CD14-positive monocyte (primary cell): ENCODE measurements at regions not wholly inside any gene's neighbourhood (a gene's known extent, or its start where the extent isn't known, plus 50 kb on each side); places are given as distances from the start of the nearest gene placed in this dataset.

Experiments
- DNase-seq, 3 donors: peaks; one replicate each; pipeline ENCODE4 v3.0.0-alpha.2; 2011 to 2022
- H2AFZ ChIP-seq: 2 replicates; pipeline ENCODE4 v1.6.0; 2012; ENCODE audit warnings: mild to moderate bottlenecking, low read depth, low read length, inconsistent platforms; ENCODE audit not compliant: insufficient read depth, poor library complexity, severe bottlenecking
- H3K27ac ChIP-seq, 2 donors: 1 replicate in 1 of 2; 2 replicates in 1 of 2; pipeline ENCODE4 v1.5.1; 2012 to 2013; ENCODE audit warnings: low read length in 2 of 2, control low read depth in 1 of 2, inconsistent platforms in 1 of 2, low read depth in 1 of 2, mild to moderate bottlenecking in 1 of 2
- H3K27me3 ChIP-seq, 2 donors: one replicate each; pipeline versions ENCODE4 v1.6.0 to v1.6.1; 2011 to 2013; ENCODE audit warnings: low read length in 2 of 2; ENCODE audit not compliant: control insufficient read depth in 2 of 2, insufficient read depth in 2 of 2
- H3K36me3 ChIP-seq, 2 donors: replicated peaks in 1 of 2; 1 replicate in 1 of 2; 2 replicates in 1 of 2; pipeline versions ENCODE4 v1.5.1 to v1.6.1; 2012 to 2013; ENCODE audit warnings: low read length in 2 of 2, control low read depth in 1 of 2, inconsistent platforms in 1 of 2, mild to moderate bottlenecking in 1 of 2; ENCODE audit not compliant: insufficient read depth in 2 of 2, control insufficient read depth in 1 of 2
- H3K4me1 ChIP-seq, 2 donors: 1 replicate in 1 of 2; 2 replicates in 1 of 2; pipeline versions ENCODE4 v1.5.1 to v1.6.1; 2012 to 2013; ENCODE audit warnings: low read length in 2 of 2, control low read depth in 1 of 2, inconsistent platforms in 1 of 2, mild to moderate bottlenecking in 1 of 2, moderate library complexity in 1 of 2; ENCODE audit not compliant: insufficient read depth in 2 of 2, control insufficient read depth in 1 of 2
- H3K4me2 ChIP-seq: replicated peaks from 2 replicates; pipeline ENCODE3; 2012; ENCODE audit warnings: low read length, moderate library complexity, mild to moderate bottlenecking; ENCODE audit not compliant: poor library complexity, severe bottlenecking; ENCODE audit errors: extremely low read depth
- H3K4me3 ChIP-seq, 3 experiments: fragments of 200-600 bp in 1 of 3; sonication (generic) in 1 of 3; replicated peaks in 1 of 3; 1 replicate in 2 of 3; 2 replicates in 1 of 3; pipeline ENCODE4 v1.5.1; 2011 to 2013; ENCODE audit warnings: low read length in 3 of 3, mild to moderate bottlenecking in 3 of 3, control low read depth in 2 of 3, low read depth in 2 of 3, inconsistent platforms in 1 of 3, moderate library complexity in 1 of 3
- H3K79me2 ChIP-seq: 2 replicates; pipeline ENCODE4 v1.6.0; 2012; ENCODE audit warnings: mild to moderate bottlenecking, control low read depth, inconsistent platforms, low read length, moderate library complexity; ENCODE audit not compliant: insufficient read depth
- H3K9ac ChIP-seq: 2 replicates; pipeline ENCODE4 v1.6.0; 2017; ENCODE audit warnings: low read length, mild to moderate bottlenecking; ENCODE audit not compliant: insufficient read depth, poor library complexity, severe bottlenecking
- H3K9me3 ChIP-seq, 2 donors: replicated peaks in 1 of 2; 1 replicate in 1 of 2; 2 replicates in 1 of 2; pipeline versions ENCODE4 v1.5.1 to v1.6.1; 2012 to 2013; ENCODE audit warnings: low read length in 2 of 2, control low read depth in 1 of 2; ENCODE audit not compliant: control insufficient read depth in 1 of 2, insufficient read depth in 1 of 2
- H4K20me1 ChIP-seq: 2 replicates; pipeline ENCODE4 v1.6.0; 2012; ENCODE audit warnings: mild to moderate bottlenecking, low read length, control low read depth, moderate library complexity; ENCODE audit not compliant: insufficient read depth
- H3K27ac Mint-ChIP-seq, 7 donors: one replicate each; pipeline ENCODE4 v1.8.0; 2020; ENCODE audit warnings: mild to moderate bottlenecking in 7 of 7, mixed read lengths in 7 of 7, moderate library complexity in 6 of 7, inconsistent platforms in 2 of 7
- H3K27me3 Mint-ChIP-seq, 3 donors: one replicate each; pipeline ENCODE4 v1.8.0; 2021 to 2022; ENCODE audit warnings: low read depth in 3 of 3, mild to moderate bottlenecking in 3 of 3, mixed read lengths in 3 of 3, moderate library complexity in 3 of 3, inconsistent platforms in 1 of 3
- H3K36me3 Mint-ChIP-seq, 2 donors: one replicate each; pipeline ENCODE4 v1.8.0; 2020; ENCODE audit warnings: mixed read lengths in 2 of 2, inconsistent platforms in 1 of 2, mild to moderate bottlenecking in 1 of 2
- H3K4me1 Mint-ChIP-seq: one replicate; pipeline ENCODE4 v1.8.0; 2020; ENCODE audit warnings: mild to moderate bottlenecking, mixed read lengths
- H3K4me3 Mint-ChIP-seq, 2 donors: one replicate each; pipeline ENCODE4 v1.8.0; 2020; ENCODE audit warnings: mild to moderate bottlenecking in 2 of 2, mixed read lengths in 2 of 2, moderate library complexity in 1 of 2
- H3K9me3 Mint-ChIP-seq, 7 donors: one replicate each; pipeline ENCODE4 v1.8.0; 2020 to 2022; ENCODE audit warnings: mixed read lengths in 7 of 7, mild to moderate bottlenecking in 6 of 7, moderate library complexity in 6 of 7, inconsistent platforms in 2 of 7
- CTCF ChIP-seq: fragments of 200-600 bp; IDR thresholded peaks from one replicate; pipeline ENCODE4 v1.8.0; 2022; ENCODE audit warnings: antibody characterized with exemption, mild to moderate bottlenecking
- WGBS: methylation state at CpG from one replicate; pipeline ENCODE4 v1.1.5; 2013; ENCODE audit warnings: missing lambda C conversion rate; ENCODE audit not compliant: insufficient coverage; 5-methylcytosine and 5-hydroxymethylcytosine counted together
- intact Hi-C, 2 donors: fragments of 100-400 bp; cut with micrococcal nuclease; formaldehyde crosslinking; loops; one replicate each; pipeline versions ENCODE4 v1.15.0 to v1.15.1; 2023

- no peaks in the 10 kb centered on the region for H3K79me2 ChIP-seq
- no peak overlapping the region for H3K4me3 Mint-ChIP-seq
- no peaks in the 10 kb centered on the region for H3K4me1 Mint-ChIP-seq
- no peaks in the 10 kb centered on the region for H3K4me1 ChIP-seq
- DNase-seq: no peak
- WGBS: 89% methylated on average over 6 of the region's 9 CpGs
- H2AFZ ChIP-seq: no peak overlapping the region
- no peaks in the 10 kb centered on the region for H3K36me3 Mint-ChIP-seq
- H3K9me3 ChIP-seq: no peaks in the 10 kb centered on the region
- H3K27ac ChIP-seq: no peak overlapping the region
- H4K20me1 ChIP-seq: no peaks in the 10 kb centered on the region
- H3K36me3 ChIP-seq: no peaks in the 10 kb centered on the region
- H3K9me3 Mint-ChIP-seq: peaks cover 2 to 7% (median 5%) of the 10 kb centered on the region in 7 donors
- no peak overlapping the region for H3K27ac Mint-ChIP-seq
- TF ChIP-seq CTCF: no peak
- H3K4me2 ChIP-seq: no peak overlapping the region
- H3K27me3 ChIP-seq: no peaks in the 10 kb centered on the region
- H3K27me3 Mint-ChIP-seq: peaks cover 3 to 10% (median 7%) of the 10 kb centered on the region in 3 donors
- H3K4me3 ChIP-seq: no peak overlapping the region
- H3K9ac ChIP-seq: no peak overlapping the region
- intact Hi-C loops: no loop called here
Measured at GRCh38 chr2:2647141-2647541, 316.1 kb upstream of the MYT1L start.

GRCh38 chr2:2646433-2647051 is 315.5 kb upstream of the MYT1L start:
- no peak for TF ChIP-seq CTCF
- Histone ChIP-seq H3K4me2 (no peak overlapping the region), H3K4me3 (no peak overlapping the region), H2AFZ (no peak overlapping the region), H3K4me1 (no peaks in the 10 kb centered on the region), H3K79me2 (no peaks in the 10 kb centered on the region), H3K27ac (no peak overlapping the region), H3K36me3 (no peaks in the 10 kb centered on the region), H3K27me3 (no peaks in the 10 kb centered on the region), H3K9me3 (no peaks in the 10 kb centered on the region), H3K9ac (no peak overlapping the region), H4K20me1 (no peaks in the 10 kb centered on the region)
- Mint-ChIP-seq H3K4me3 (no peak overlapping the region), H3K27ac (peak overlapping the region in 2 of 7 donors; percentile 16 to 51), H3K36me3 (no peaks in the 10 kb centered on the region), H3K27me3 (peaks cover 3 to 10% (median 9%) of the 10 kb centered on the region in 3 donors), H3K9me3 (peaks cover 2 to 7% (median 5%) of the 10 kb centered on the region in 7 donors), H3K4me1 (no peaks in the 10 kb centered on the region)
- no peak for DNase-seq
- WGBS: 70% methylated on average over 4 of the region's 8 CpGs
- intact Hi-C loops: no loop called here
